ENCODE measurements at regions not wholly inside any gene's neighbourhood (a gene's known extent, or its start where the extent isn't known, plus 50 kb on each side); places are given as distances from the start of the nearest gene placed in this dataset.

DNA sequence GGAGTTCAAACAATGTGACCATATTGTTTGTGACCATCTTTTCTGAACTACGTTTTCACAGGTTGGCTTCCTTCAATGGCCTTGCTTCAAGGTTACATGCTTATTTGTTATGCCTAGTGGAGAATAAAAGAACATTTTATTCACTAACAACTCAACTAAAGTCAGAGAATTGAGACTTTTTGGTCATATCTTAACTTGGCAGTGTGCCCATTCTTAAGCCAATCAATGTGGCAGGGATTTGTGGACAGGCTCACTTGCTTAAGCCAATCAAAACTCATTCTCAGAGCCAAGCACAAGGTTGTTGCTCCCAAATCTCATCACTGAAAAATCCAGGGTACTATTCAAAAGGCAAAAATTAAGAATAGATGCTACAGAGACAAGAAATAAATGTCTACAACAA, 455.8 kb upstream of the FAT3 start:
- intact Hi-C loops (cut with micrococcal nuclease): no loop called here

DNA sequence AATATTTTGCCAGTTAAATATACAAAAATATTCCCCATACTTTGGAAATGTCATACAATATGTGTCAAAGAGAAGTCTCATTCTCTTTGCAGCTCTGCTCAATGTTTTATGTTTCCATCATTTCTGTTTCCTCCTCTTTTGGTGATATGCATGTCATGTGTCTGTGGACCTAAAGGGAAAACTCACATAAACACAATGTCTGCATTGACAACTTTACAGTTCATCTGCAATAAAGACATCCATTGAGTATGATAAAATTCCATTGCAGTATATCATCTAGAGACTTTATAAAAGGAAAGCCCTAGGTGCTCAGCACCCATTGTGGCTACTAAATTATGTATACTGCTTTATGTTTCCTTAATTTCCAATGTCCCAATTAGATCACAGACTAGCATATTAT, 461.3 kb upstream of the FAT3 start:
- intact Hi-C loops (cut with micrococcal nuclease): no loop called here

DNA sequence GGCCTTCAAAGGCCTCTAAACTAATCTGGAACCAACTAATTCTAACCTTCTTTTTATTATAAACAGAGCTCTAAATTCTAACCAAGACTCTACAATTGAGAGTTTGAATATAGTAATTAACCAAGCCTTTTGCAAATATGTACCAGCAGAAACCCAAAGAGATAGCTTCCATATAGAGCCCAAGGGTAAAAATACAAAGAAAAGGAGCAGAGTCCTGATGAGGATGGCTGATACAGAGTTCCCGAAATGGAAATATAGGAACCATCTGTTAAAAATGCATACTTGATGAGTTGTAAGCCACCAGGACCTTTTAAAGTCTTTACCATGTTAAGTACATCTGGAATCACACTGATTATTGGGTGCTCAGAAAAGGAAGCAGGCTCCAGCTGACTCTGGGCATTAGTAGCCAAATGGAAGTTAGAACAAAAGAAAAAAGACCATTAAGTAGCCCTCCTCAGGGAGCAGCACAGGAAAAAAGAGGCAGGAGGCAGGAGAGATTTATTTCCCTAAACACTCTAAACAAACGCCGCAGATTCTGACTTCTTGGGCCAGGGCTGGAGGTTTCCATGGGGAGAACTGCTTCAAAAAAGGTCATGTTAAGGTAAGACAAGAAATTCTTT, 463.1 kb upstream of the FAT3 start:
- intact Hi-C loops (cut with micrococcal nuclease): no loop called here

DNA sequence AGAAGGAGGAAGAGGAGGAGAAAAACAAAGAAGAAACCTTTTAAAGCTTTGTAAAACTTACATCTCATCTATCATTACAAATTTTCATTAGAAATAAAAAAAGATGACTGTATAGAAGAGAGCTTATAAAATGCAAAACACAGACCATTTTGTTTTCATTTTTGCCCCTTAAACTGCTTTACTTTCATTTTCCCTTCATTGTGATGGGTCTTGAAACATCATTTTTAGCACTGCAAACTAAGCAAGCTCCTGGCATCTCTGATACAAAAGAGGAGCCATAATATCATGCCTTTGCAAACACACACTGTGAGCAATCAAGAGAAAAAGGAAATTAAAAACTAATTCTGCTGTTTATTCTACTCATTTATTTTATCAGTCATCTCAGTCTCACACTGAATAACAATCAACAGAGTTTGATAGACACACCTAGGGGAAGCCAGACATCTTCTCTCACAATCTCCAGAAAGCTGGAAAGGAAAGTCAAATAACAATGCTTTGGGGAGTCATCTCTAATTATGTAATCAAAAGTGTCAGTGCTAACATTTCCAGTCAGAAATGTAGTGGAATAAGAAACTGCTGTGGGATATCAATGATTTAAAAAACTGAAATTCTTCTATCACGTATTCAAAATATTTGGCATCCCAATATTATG, 467.7 kb upstream of the FAT3 start:
- intact Hi-C loops (cut with micrococcal nuclease): no loop called here

DNA sequence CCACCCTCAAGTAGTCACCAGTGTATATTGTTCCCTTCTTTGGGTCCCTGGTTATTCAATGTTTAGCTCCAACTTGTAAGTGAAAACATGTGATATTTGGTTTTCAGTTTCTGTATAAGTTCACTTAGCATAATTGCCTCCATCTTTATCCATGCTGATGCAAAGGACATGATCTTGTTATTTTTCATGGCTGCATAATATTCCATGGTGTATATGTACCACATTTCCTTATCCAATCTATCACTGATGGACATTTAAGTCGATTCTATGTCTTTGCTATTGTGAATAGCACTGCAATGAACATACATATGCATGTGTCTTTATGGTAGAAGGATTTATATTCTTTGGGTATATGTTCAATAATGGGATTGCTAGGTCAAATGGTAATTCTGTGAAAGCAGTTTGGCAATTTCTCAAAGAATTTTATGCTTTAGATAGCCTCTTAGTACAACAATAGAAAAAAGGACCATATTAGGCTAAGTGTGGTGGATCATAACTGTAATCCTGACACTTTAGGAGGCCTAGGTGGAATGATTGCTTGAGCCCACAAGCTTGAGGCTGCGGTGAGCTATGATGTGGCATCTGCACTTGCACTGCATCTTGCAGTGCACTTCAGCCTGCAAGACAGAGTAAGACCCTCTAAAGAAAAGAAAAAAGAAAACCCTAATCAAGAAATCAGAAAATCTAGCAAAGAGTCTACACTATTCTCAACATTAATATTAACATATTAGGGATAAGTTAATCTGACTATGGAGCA, 468.5 kb upstream of the FAT3 start:
- intact Hi-C loops (cut with micrococcal nuclease): no loop called here

DNA sequence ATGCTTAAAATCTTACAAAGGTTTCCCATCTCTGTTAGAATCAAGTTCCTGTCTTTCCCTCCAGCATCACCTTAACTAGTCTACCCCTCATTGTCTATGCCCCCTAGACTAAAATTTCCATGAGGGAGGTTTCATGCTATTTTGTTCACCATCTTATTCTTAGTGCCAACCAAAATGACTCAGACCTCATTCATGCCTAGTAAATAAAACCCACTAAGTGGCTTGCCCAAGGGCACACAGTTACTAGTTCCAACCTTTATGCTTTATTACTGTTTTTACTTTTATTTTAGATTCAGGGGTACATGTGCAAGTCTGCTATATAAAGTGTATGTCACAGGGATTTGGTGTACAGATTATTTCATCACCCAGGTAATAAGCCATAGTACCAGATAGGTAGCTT, 469.1 kb upstream of the FAT3 start:
- intact Hi-C loops (cut with micrococcal nuclease): no loop called here

DNA sequence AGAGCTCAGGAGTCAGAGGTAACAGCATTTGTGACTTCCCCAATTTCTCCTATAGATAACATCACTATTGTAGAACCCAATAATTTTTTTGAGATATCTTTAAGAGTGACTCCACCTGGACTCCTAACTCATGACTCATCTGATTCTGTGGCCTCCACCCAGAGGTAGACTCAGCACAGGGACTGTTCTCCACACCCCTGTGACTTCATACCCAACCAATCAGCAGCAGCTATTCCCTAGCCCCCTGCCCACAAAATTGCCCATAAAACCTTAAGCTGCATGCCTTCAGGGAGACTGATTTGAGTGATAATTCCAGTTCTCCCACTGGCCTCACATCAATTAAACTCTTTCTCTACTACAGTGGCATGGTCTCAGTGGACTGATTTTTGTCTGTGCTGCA, 475.4 kb upstream of the FAT3 start:
- intact Hi-C loops (cut with micrococcal nuclease): no loop called here

DNA sequence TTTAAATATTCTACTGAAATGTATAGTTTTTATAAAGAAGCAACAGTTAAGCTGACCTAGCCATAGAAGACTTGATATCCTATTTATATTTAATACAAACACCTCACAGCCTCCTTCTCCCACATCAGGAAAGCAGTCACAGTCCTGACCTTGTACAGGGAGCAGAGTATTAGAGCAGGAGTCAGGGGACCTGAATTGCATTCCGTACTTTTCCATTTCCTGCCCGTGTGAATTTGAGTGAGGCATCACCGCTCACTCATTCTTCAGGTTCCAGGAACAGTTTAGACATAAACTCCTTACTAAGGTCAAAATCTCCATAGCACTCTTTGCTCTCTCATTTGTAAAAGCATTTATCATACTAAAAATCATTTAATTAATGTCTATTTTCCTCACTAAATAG, 482.5 kb upstream of the FAT3 start:
- intact Hi-C loops (cut with micrococcal nuclease): no loop called here

DNA sequence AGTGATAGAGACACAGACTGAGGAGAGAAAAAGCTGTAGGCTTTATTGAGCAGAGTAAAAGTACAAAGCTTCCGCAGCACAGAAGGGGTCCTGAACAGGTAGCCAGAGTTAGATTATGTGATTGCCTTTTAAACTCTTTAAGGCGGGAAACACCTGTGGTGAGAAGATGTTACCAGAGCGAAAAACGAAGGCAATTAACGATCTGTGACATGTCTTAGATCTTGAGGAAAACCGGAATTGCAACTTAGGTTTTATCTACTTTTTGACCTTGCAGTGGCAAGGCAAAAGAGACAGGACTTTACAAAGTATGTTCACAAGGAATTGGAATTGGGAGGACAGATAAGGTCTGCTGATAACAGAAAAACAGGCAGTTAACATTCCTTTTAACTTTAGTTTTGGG, 493.6 kb upstream of the FAT3 start:
- intact Hi-C loops (cut with micrococcal nuclease): no loop called here

DNA sequence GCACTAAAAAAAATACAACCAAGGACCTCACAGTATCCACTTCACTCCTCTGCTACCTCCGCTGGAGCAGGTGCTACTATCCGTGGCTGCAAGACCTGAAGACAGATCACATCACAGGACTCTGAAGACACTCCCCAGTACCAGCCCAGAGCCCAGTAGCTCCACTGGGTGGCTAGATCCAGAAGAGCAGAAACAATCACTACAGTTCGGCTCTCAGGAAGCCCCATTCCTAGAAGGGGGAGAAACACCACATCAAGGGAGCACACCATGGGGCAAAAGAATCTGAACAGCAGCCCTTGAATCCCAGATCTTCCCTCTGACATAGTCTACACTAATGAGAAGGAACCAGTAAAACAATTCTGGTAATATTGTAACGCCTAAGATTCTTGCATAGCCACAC, 494.0 kb upstream of the FAT3 start:
- intact Hi-C loops (cut with micrococcal nuclease): no loop called here

DNA sequence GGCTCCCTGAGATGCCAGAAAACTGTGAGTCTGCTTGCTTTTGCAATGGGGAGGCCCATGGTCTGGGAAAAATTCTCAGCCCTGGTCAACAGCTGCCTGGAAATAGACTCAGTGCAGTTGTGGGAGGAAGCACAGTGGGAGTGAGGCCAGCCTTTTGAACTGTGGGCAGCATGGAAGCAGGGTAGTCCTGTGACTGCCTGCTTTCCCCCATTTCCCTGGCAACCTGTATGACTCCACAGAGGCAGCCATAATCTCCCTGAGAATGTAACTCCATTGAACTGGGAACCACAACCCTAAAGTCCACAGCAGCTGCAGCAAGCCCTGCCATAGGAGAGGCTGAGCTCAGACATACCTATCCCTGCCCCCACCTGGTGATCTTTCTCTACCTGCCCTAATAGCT, 494.6 kb upstream of the FAT3 start:
- intact Hi-C loops (cut with micrococcal nuclease): no loop called here

DNA sequence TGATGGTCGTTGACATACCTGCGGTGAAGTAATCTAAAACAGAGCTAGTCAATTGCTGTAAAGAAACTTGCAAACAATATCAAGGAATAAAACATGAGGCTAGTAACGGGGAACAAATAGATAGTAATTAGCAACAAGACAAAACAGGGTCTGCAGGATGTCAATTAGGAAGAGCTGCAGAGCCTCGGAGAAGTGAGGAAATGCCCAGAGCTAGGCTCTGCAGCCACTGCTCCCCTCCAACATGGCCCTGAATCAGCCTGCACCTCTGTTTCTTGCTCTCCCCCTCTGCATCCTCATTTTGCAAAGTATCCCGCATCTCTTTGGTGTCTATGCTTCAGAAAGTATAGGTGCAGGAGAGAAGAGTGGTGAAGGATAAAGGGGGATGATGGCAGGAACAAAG, 507.4 kb upstream of the FAT3 start:
- intact Hi-C loops (cut with micrococcal nuclease): no loop called here

DNA sequence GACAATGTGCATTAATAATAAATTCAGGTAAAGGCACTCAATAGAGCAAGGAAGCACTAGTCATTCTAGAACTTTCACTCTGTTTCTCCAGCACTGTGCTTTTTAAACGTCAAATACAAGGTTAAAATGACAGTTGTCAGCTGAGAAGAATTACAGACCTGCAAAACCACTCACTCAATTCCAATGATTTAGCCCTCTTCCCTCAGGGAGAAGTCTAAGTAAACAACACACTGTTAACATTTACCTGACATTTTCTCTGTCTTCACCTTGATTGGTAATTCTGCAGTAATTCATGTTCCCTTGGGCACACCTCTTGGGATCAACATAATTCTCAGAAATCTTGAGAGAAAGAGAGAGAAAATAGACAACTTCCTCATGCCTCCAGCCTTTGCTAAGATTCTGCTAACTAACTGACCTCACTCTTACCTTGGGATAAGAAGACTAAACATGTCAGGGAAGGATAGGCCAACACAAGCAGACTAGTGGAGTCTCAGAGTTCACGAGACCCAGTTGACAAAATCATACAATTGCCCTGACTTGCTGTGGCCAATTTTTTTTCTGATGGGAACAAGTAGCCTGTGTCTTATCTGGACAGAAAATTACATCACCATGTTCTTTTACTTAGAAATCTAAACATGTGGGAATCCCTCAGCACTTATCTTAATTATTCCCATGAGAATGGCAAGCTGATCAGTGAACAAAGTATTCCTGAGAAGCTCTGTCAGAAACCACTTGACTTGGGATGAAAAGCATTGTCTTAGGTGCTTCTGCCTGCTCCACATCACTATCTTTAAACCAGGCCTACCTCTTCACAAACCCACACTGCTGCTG, 516.8 kb upstream of the FAT3 start:
- intact Hi-C loops (cut with micrococcal nuclease): no loop called here

DNA sequence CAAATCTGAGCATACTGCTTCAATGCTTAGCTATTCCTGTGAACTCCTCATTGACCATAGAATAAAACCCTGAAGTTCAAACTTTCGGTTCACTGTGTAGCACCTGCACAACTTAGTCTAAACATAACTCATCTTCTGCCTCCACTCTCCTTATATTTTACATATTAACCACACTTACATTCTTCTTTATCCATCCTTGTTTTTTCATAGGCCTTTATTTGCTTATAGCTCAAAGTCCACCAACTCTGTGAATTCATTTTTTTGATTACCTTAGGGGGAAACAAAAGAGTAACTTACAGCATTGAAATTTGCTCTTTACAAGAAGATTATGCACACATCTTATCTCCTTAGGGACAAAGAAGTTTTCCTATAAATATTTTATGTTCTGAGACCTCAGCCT, 521.6 kb upstream of the FAT3 start:
- intact Hi-C loops (cut with micrococcal nuclease): no loop called here

DNA sequence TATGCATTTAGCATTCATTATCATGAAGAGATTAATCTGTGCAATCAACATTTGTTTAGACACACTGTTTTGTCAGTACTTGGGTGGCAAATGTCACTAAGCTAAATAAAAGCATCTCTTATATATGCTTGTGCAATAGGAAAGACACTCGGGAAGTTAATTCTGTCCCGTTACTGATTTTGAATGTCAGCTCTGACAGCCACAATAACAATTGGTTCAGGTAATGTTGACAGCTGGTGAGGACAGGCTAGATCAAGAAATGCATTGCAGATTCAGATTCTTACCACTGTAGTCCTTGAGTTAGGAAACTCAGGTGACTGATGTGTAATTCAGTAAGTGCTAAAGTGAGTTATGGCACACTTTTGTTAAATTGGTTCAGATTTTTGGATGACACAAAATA, 523.8 kb upstream of the FAT3 start:
- intact Hi-C loops (cut with micrococcal nuclease): no loop called here

DNA sequence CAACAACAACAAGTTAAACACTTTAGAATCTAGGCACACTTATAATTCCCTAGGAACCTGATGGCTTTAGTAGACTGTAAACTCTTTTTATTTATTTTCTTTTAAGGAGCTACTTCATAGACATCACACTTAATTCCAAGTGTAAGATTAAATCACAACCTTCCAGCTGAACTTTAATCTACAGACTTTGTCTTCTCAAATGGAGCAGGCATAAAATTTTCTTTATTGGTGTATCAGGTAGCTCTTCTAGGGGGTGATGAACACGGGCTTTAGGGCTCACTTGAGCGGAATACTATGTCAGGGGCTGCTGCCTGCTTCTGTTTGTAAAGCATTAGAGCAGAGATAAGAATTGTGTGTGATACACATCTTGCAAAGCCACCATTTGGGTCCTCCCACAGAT, 525.8 kb upstream of the FAT3 start:
- intact Hi-C loops (cut with micrococcal nuclease): no loop called here

DNA sequence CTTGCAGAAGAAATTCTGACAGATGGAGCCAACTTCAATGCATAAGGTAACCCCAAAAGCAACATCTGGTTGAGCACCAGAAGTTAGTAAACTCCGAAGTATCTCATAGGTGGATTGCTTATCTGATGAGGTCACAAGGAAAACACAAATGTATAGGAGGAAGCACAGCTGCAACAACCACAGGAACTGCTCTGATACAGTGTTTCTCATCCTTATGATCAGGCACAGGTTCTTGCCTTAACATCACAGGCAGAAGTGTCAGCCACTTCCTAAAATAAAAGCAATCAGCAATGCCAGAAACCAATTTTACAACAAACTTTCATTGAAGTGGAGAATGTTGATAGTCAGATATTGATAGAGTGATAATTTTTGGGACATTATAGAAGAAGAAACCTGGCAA, 530.3 kb upstream of the FAT3 start:
- intact Hi-C loops (cut with micrococcal nuclease): no loop called here

DNA sequence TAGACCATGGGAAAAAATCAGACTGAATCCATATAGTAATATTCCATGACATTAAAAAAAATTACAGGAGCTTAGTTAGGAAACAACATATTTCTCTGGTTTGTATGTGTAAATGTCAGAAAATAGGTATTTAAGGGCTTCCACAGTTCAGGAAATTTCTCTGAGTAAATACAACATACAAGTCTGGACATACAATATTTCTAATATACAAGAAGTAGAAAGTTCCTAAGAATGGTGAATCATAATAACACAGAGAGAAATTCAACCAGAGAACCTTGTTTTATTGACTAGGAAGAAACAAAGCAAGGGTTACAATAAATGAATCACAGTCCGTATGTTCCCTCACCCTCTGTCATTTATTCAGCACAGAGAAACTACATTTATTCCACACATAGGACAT, 532.7 kb upstream of the FAT3 start:
- intact Hi-C loops (cut with micrococcal nuclease): no loop called here

DNA sequence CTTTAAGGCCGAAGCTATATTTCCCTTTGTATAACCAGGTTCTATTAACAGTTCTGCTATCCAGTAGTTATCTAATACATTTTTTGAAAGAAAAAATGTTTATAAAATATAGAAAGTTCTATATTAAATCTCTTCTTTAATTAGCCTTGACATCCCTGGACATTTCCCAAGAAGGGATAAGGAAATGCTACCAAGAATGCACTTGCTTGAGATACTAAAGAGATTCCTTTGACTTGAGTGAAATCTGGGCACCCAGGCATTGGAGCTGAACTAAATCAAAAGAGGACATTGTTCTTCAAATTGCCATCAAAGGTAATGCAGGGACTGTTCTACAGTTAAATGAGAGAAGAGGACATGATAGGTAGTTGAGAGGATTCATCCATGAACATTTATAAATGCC, 535.9 kb upstream of the FAT3 start:
- intact Hi-C loops (cut with micrococcal nuclease): no loop called here

DNA sequence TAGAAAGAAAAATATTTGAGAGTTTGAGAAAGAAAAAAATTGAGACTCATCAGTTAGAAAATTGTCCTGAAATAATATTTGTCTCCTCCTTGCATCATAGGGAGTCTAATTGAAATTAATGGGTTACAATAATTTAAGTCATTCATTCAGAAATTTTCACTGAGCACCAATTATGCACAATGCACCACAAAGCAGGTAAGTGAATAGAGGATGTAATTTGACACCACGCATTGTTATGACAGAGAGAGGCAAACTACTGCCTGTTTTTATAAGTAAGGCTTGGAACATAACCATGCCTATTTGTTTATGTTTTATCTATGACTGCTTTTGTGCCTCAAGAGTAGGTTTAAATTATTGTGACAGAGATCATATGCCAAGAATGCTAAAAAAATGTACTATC, 537.9 kb upstream of the FAT3 start:
- intact Hi-C loops (cut with micrococcal nuclease): no loop called here

DNA sequence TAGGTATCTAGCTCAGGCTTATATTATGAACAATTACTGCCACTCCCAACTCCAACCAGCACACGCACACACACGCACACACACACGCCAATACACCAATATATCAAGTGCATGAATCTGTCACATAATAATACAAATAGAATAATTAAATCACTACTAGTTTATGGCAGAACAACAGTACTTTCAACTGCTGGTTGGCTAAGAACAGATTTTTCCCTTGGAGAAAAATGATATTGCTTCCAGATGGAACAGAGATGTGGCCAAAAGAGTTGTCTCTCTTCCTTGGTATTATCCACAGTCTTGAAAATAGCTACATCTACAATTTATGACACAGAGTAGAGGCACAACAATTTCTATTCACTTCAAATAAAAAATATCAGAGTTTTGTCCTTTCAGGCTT, 538.3 kb upstream of the FAT3 start:
- intact Hi-C loops (cut with micrococcal nuclease): no loop called here

DNA sequence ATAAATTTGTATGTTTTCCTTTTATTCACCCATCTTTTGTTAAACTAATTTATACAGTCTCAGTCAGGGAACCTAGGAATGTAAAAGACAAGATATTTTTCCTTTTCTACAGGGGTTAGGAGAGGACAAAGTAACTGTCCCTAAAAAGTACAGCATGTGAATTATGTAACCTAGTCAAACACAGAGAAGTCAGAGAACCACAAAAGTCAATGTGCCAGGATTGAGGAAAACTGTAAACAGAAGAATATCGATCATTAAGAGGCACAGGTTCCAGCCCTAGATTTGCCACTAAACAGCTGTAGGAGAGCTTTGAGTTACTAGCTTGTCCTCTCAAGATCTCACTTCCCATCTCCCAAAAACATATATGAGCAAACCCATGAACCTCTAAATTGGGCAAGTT, 550.9 kb upstream of the FAT3 start:
- intact Hi-C loops (cut with micrococcal nuclease): no loop called here

Data from T-helper 1 cell treated with Interleukin-12 subunit alpha and Interleukin-12 subunit beta and Interleukin-4 antibody, amounts not matched to agents 30 ng/mL and 1 ng/mL, for 36 hours (primary cell).